ENCODE measurements at regions not wholly inside any gene's neighbourhood (a gene's known extent, or its start where the extent isn't known, plus 50 kb on each side); places are given as distances from the start of the nearest gene placed in this dataset.

- no peak for DNase-seq (ENCODE audit: extremely low read depth, low read depth)
These were observed 108.3 kb upstream of the FRY start for GRCh38 chr13:31923134-31923763.

DNA sequence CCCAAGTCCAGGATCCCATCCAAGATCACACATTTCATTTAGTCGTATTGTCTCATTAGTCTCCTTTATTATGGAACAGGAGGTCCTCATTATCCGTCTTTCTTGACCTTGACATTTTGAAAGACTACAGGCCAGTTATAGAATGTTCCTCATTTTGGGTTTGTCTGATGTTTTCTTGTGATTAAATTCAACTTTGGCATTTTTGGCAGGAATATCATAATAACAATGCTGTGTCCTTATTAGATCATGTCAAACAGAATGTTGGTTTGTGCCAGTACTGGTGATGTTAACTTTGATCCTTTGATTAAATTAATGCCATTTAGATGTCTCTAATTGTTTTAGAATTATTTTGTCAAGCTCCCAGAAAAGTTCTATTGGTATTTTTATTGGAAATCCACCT lies 106.5 kb upstream of the FRY start:
- no peak for DNase-seq (ENCODE audit: extremely low read depth, low read depth)

DNA sequence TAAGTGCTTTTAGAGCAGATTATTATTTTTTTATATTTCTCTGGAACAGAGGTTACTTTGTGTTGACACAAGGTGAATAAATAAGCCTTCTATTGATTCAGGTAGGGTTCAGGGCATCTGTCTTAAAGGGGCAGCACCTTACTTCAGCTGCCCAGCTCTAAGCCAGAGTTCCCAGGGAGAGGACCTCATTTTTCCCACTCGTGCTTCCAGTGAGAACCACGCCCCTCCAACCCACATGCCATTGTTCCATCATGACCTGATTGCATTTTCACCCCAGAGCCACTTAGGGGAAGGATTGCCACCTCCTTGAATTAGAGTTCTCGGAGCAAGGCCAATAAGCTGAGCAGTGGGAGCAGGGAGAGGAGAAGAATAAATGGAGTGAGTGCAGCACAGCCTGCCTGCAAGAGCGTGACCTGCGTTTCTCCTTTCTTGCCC lies 104.3 kb upstream of the FRY start:
- DNase-seq (ENCODE audit: extremely low read depth, low read depth), result no peak

GRCh38 chr13:31929031-31929770 lies 102.4 kb upstream of the FRY start:
- no peak for DNase-seq (ENCODE audit: extremely low read depth, low read depth)

- DNase-seq (ENCODE audit: extremely low read depth, low read depth), result no peak
These were observed 101.1 kb upstream of the FRY start for GRCh38 chr13:31930490-31930889.

DNA sequence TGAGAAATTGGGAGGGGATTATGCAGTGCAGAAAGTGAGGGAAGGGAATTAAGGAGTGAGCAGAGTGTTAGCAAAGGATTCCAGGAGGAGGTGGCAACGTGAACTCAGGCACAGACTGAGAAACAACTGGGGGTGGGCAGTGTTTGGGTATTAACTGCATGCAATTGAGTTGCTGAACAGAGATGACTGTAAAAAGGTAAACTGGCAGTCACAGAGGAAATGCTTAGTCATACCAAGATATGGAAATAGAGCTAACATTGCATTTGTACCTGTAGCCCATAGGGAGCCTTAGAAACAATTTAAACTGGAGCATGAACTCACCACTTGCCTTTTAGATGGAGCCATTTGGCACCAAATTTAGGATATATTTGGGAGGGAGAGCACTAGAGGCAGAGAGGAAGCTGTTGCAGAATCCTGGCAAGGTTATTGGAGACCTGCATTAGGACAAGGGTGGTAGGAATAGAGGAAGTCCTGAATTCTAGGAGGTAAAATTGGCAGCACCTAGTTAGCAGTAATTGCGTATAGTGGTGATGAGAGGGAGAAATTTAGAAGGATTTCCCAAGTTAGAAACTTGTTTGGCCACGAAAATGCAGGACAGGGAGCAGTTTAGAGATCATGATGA lies 100.6 kb upstream of the FRY start:
- no peak for DNase-seq (ENCODE audit: extremely low read depth, low read depth)

GRCh38 chr13:31937436-31937835 lies 94.1 kb upstream of the FRY start:
- DNase-seq (ENCODE audit: extremely low read depth, low read depth), result no peak

DNA sequence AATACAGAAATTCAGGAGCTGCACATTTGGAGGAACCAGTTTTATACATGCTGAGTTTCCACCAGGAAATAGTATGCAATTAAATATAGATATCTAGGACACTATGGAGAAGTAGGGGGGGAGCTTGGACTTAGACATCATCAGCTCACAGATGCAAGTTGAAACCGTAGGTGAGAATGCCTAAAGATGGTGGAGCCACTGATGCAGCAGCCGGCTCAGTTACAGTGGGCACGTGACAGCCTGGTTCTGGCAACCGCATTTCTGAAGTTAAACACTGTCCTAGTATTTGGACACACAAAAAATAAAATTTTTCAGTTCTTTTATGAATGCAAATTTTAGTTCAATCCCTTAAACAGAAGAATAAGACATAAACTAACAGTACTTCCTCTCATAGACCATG lies 91.5 kb upstream of the FRY start:
- no peak for DNase-seq (ENCODE audit: extremely low read depth, low read depth)

DNA sequence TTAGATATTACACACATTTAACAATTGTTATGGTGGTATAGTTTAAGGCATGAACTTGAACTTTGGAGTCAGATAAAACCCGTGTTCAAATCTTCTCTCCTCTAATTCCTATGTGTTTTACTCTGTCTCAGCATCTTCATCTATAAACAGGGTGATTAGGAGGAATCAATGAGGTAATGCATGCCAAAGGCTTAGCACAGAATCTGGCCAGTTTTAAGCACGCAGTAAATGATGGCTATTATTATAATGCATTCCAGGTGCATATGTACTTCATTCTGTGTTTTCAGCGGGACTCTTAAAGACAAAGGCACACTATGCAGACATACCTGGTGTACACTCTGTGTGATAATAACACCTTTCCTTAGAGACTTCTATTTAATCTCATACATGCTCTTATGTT lies 88.0 kb upstream of the FRY start:
- no peak for DNase-seq (ENCODE audit: extremely low read depth, low read depth)

- no peak for DNase-seq (ENCODE audit: extremely low read depth, low read depth)
These were observed 87.1 kb upstream of the FRY start for GRCh38 chr13:31944262-31945160.

- DNase-seq (ENCODE audit: extremely low read depth, low read depth), result peak; percentile 88
These were observed 86.2 kb upstream of the FRY start for GRCh38 chr13:31945202-31945961.

GRCh38 chr13:31946091-31946770 lies 85.3 kb upstream of the FRY start:
- DNase-seq (ENCODE audit: extremely low read depth, low read depth), result no peak

- peak; percentile 31 for DNase-seq (ENCODE audit: extremely low read depth, low read depth)
These were observed 84.5 kb upstream of the FRY start for GRCh38 chr13:31947105-31947504.

DNA sequence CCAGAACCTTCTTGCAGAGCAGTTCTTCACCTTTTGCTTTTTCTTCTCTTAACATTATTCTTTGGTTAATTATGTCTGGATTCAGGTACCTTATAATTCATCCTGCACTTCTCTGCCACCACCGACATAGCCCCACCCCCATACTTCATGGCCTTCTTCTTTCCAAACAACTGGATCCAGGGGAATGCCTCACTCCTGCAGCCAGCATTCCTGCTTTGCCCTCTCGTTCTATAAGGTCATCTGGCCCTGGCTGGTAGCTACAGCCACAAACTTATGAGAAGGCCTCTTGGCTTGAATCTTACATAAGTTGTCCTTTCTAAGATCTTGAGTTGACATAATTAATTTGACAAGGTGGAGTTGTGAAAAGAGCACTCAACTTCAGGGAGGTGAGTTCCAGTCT lies 84.1 kb upstream of the FRY start:
- DNase-seq (ENCODE audit: extremely low read depth, low read depth), result no peak

DNA sequence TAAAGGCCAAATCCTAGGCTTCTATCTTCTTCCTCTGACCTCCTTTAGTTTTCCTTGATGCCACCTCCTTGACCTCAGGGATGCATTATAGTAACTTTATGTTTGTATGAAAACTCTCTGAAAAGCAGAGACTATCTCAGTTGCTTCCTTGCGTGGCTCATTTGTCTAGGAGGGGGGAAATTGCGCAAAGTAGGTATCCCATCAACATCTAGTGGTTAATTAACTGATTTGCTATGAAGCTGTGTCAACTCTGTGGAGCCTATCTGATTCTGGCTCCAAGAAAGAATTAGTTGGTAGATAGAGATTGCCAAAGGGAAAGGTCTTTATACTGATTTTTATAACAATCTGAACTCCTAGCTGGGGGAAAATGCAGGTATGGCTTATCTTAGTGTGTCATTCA lies 82.1 kb upstream of the FRY start:
- DNase-seq (ENCODE audit: extremely low read depth, low read depth), result no peak

DNA sequence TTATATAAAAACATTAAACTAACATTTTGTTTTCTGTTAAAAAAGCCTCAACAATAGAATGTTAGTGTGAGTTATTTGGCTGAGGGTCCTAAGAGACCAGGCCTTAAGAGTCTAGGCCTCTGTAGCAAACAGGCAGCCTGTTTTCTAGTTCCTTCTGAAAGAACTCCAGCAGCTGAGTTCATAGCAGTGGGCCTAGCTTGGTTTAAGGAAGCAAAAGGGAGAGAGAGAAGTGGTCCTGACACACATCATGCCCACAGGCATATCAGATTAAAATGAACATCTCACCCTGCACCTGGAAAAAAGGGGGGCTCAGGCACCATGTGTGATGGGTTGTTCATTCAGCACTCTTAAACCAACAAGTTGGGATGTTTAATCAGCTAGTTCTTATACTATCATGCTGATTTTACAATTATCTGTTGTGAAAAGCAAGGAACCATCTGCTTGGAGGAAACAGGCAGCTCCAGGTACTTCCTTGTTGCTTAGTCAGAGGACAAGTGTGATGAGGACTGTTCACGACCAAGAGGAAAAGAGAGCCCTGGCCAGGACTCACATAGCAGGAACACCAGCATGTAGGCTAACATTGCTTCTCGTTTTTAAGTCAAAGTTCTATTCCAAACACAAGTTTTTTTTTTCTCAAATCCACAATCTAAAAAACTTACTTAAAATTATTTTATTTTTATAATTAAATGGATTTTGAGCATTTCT lies 81.3 kb upstream of the FRY start:
- no peak for DNase-seq (ENCODE audit: extremely low read depth, low read depth)

DNA sequence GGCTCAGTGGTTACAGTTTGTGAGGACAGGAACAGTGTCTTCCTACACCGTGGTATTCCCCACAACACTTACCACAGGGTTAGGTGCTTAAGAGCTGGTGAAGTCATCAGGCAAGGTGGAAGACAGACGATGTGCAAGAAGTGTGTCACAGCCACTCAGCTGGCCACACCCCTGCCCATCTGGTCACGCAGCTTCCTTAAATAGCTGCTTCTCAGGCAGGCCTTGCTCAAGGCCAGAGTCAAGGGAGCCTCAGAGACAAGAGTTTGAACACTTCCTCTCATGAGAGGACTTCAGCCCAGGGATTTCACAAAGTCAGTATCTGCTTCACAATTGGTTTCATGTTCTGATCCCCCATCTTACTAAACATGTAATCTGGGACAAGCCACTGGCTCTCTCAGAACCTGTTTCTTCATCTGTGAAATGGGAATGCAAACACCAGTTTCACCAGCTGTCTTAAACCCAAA lies 80.3 kb upstream of the FRY start:
- DNase-seq (ENCODE audit: extremely low read depth, low read depth), result no peak

- DNase-seq (ENCODE audit: extremely low read depth, low read depth), result no peak
These were observed 78.8 kb upstream of the FRY start for GRCh38 chr13:31952641-31953380.
